C4-2B (cell line): ENCODE measurements at regions not wholly inside any gene's neighbourhood (a gene's known extent, or its start where the extent isn't known, plus 50 kb on each side); places are given as distances from the start of the nearest gene placed in this dataset.

ENCODE experiments used
- CTCF ChIP-seq: fragments of 450-650 bp; conservative IDR thresholded peaks from 2 replicates; pipeline ENCODE4 v1.5.1; 2017; ENCODE audit warnings: mild to moderate bottlenecking
- ZFX ChIP-seq: fragments of 450-650 bp; IDR thresholded peaks from 2 replicates; pipeline ENCODE4 v1.6.1; 2017

DNA sequence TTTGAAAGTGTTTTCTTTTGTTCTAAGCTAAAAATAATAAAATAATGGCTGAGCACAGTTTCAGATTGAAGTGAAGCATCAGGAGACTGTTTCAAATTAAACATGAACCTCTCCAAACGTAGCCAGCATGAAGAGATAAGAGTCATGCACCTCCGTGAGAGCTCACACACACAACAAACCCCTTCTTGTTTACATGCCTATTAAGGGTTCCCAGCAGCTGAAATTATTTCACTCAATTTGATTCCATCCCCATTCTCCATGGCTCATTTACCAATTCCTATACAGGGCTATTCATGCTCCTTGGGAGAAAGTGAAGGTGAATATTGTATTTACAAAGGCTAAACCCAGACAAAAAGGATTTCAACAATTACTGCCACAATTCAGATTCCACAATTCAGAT, 954.1 kb upstream of the INTU start:
- TF ChIP-seq CTCF (no peak), ZFX (no peak)
